Astrocyte (in vitro differentiated cells and primary cell): ENCODE measurements at regions not wholly inside any gene's neighbourhood (a gene's known extent, or its start where the extent isn't known, plus 50 kb on each side); places are given as distances from the start of the nearest gene placed in this dataset.

Experiments used
- EZH2 ChIP-seq: IDR thresholded peaks from 2 replicates; pipeline ENCODE4 v1.6.1; 2012; ENCODE audit warnings: mild to moderate bottlenecking, low read length, inconsistent platforms; ENCODE audit not compliant: insufficient read depth
- TF ChIP-seq, protein P1 (sequence below): IDR thresholded peaks from 2 replicates; pipeline ENCODE4 v1.5.1; 2011; ENCODE audit warnings: low read depth, mild to moderate bottlenecking, inconsistent platforms, low read length, moderate library complexity; ENCODE audit not compliant: insufficient read depth

- no peak for TF ChIP-seq EZH2
- TF ChIP-seq, protein P1, sequence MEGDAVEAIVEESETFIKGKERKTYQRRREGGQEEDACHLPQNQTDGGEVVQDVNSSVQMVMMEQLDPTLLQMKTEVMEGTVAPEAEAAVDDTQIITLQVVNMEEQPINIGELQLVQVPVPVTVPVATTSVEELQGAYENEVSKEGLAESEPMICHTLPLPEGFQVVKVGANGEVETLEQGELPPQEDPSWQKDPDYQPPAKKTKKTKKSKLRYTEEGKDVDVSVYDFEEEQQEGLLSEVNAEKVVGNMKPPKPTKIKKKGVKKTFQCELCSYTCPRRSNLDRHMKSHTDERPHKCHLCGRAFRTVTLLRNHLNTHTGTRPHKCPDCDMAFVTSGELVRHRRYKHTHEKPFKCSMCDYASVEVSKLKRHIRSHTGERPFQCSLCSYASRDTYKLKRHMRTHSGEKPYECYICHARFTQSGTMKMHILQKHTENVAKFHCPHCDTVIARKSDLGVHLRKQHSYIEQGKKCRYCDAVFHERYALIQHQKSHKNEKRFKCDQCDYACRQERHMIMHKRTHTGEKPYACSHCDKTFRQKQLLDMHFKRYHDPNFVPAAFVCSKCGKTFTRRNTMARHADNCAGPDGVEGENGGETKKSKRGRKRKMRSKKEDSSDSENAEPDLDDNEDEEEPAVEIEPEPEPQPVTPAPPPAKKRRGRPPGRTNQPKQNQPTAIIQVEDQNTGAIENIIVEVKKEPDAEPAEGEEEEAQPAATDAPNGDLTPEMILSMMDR: no peak
Observed at GRCh38 chr10:117792214-117792613, 249.7 kb downstream of the EMX2 start.
